Activated T-helper 17 cell treated with anti-CD3 and anti-CD28 coated beads, Interleukin-2, amount 50 U/mL, for 72 hours (primary cell): ENCODE measurements at regions not wholly inside any gene's neighbourhood (a gene's known extent, or its start where the extent isn't known, plus 50 kb on each side); places are given as distances from the start of the nearest gene placed in this dataset.

Experiments used
- ATAC-seq: fragments of 150-1000 bp; cut with Tn5 transposase; replicated peaks from 2 replicates; pipeline ENCODE4 v1.10.0; 2021; ENCODE audit warnings: mild to moderate bottlenecking, moderate library complexity
- H3K27ac Mint-ChIP-seq: one replicate; pipeline ENCODE4 v1.8.0; 2022; ENCODE audit warnings: mixed read lengths
- H3K27me3 Mint-ChIP-seq: one replicate; pipeline ENCODE4 v1.8.0; 2022; ENCODE audit warnings: mixed read lengths
- H3K36me3 Mint-ChIP-seq: one replicate; pipeline ENCODE4 v1.8.0; 2022; ENCODE audit warnings: low read depth, mild to moderate bottlenecking, mixed read lengths
- H3K4me1 Mint-ChIP-seq: one replicate; pipeline ENCODE4 v1.8.0; 2022; ENCODE audit warnings: mixed read lengths
- H3K4me3 Mint-ChIP-seq: one replicate; pipeline ENCODE4 v1.8.0; 2022; ENCODE audit warnings: mild to moderate bottlenecking, mixed read lengths
- H3K9me3 Mint-ChIP-seq: one replicate; pipeline ENCODE4 v1.8.0; 2022; ENCODE audit warnings: mixed read lengths

GRCh38 chr20:50242548-50242862, 51.9 kb downstream of the CEBPB start:
- H3K36me3 Mint-ChIP-seq, result no peaks in the 10 kb centered on the region

DNA sequence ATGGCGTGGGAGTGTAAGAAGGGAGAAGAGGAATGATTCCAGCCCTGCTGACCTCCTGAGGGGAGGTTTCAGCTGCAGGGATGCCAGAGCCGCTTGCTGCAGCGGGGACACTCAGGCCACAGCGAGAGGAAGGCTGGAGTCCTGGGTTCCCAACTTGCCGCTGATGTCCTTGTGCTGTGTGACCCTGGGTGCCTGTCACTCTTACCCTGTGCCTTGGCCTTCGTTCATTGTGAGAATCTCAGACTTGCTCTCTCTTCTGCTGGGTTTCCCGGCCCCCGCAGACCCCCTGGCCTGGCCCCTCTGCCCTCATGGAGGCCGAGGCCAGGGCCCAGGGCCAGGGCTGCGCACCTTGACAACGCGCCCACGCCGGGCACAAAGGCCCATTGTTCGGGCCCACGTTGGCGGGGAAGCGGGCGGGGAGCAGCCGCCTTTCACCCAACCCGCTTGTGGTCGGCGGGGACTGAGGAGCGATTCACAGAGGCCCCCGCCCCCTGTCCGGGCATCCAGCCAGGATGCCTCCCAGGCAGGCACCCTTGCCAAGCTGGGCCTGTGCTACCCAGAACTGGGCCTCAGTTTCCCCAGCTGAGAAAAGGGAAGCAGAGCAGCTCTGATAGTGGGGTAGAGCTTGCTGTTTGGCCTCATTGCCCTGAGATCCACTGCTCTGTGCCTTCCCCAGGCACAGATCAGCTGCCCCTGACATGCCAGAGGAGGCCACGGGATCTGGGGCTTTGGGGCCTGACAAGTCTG, 52.4 kb downstream of the CEBPB start:
- H3K4me3 Mint-ChIP-seq, result no peak overlapping the region
- peaks cover 7% of the 10 kb centered on the region for H3K27me3 Mint-ChIP-seq
- peaks cover 4% of the 10 kb centered on the region for H3K4me1 Mint-ChIP-seq
- no peak overlapping the region for H3K27ac Mint-ChIP-seq
- no peak for ATAC-seq
- H3K9me3 Mint-ChIP-seq, result no peaks in the 10 kb centered on the region
- no peaks in the 10 kb centered on the region for H3K36me3 Mint-ChIP-seq

More at GRCh38 chr20:50242548-50242862, 51.9 kb downstream of the CEBPB start:
- H3K4me3 Mint-ChIP-seq, result no peak overlapping the region
- no peak overlapping the region for H3K27ac Mint-ChIP-seq
- no peaks in the 10 kb centered on the region for H3K9me3 Mint-ChIP-seq
- no peak for ATAC-seq
- peaks cover 4% of the 10 kb centered on the region for H3K4me1 Mint-ChIP-seq
- peaks cover 7% of the 10 kb centered on the region for H3K27me3 Mint-ChIP-seq

- Mint-ChIP-seq H3K36me3 (no peaks in the 10 kb centered on the region), H3K27ac (no peak overlapping the region), H3K4me3 (no peak overlapping the region), H3K4me1 (no peaks in the 10 kb centered on the region), H3K9me3 (no peaks in the 10 kb centered on the region), H3K27me3 (peaks cover 3% of the 10 kb centered on the region)
- ATAC-seq, result no peak
Measured at GRCh38 chr20:50243610-50244351, 53.2 kb downstream of the CEBPB start.

GRCh38 chr20:50244352-50245149, 53.9 kb downstream of the CEBPB start:
- H3K27ac Mint-ChIP-seq, result no peak overlapping the region
- ATAC-seq, result no peak
- H3K4me3 Mint-ChIP-seq, result no peak overlapping the region
- peaks cover 8% of the 10 kb centered on the region for H3K27me3 Mint-ChIP-seq
- H3K36me3 Mint-ChIP-seq, result no peaks in the 10 kb centered on the region
- H3K9me3 Mint-ChIP-seq, result no peaks in the 10 kb centered on the region
- H3K4me1 Mint-ChIP-seq, result no peaks in the 10 kb centered on the region

DNA sequence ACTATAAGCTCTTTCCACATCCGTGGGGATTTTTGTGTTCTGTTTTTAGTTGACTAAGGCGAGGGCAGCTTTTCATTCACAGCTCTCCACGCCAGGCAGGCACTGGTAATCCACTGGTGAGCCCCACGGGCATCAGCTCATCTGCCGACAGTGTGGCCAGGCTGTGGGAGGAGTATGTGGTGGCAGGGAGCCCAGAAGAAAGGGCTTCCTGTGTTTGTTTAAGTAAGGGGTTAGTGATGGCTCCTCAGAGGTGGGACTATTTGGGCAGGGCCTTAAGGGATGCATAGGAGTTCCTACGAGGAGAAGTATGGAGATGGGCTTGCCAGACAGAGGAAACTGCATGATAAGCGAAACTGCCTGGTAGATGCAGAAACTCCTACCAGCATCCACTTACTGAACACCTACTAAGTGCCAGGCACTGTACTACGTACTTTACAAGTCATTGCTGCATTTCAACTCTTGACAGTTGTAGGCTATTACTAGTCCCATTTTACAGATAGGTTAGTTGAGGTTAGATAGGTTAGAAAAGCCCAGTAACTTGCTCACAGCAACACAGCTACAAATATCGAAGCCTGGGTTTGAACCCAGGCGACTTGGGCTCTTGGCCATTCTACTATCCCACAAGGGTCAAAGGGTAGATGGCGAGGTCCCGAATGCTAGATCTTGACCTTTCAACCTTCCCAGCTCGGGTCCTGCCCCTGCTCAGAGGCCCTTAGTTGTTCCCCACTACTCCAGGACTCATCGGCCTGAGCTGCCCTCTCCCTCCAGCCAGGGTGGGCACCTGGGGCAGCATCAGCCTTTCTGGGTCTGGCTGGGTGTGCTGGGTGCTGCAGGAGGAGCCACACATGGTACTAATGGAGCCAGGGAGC, 55.1 kb downstream of the CEBPB start:
- ATAC-seq, result no peak
- H3K9me3 Mint-ChIP-seq, result no peaks in the 10 kb centered on the region
- H3K27ac Mint-ChIP-seq, result no peak overlapping the region

DNA sequence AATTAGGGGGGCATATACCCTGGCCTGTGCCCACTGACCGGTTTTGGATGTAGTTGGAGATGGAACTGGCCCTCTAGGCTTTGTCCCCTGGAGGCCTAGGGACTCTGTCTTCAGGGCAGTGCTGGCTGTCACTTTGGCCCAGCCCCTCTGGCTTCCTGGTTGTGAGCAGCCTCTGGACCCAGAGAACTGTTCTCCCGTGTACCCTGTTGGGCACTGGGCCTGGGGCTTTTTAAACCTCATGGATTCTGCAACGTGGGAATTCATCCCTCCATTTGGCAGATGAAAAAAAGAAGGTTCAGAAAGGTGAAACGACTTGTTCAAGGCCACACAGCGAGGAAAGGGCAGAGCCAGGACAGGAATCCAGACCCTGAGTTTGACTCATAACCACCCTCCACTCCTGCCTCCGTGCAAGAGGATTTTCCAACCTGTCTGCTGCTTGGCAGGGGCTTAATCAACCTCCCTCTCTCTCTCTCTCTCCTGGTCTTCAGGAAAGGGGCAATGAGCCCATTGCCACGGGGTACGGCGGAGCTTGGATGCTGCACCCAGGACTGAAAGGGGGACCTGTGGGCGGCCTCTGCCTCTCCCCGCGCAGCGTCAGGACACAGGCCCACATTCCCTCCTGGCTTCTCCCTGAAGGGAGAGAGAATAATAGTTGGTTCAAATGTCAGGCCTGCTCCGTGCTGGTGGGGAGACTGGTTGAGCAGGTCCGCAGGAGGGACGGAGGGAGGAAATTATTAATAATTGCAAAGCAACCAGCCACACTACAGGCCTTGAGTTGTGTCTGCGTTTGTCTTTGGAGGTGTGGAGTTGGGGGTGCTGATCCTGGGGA, 56.0 kb downstream of the CEBPB start:
- no peak overlapping the region for H3K27ac Mint-ChIP-seq
- H3K9me3 Mint-ChIP-seq, result no peaks in the 10 kb centered on the region
- no peaks in the 10 kb centered on the region for H3K36me3 Mint-ChIP-seq
- ATAC-seq, result no peak
- H3K27me3 Mint-ChIP-seq, result peaks cover 5% of the 10 kb centered on the region
- no peaks in the 10 kb centered on the region for H3K4me1 Mint-ChIP-seq
- no peak overlapping the region for H3K4me3 Mint-ChIP-seq

More for the DNA sequence above, 55.1 kb downstream of the CEBPB start:
- Mint-ChIP-seq H3K36me3 (no peaks in the 10 kb centered on the region), H3K4me3 (no peak overlapping the region), H3K4me1 (no peaks in the 10 kb centered on the region), H3K27me3 (peaks cover 5% of the 10 kb centered on the region)

DNA sequence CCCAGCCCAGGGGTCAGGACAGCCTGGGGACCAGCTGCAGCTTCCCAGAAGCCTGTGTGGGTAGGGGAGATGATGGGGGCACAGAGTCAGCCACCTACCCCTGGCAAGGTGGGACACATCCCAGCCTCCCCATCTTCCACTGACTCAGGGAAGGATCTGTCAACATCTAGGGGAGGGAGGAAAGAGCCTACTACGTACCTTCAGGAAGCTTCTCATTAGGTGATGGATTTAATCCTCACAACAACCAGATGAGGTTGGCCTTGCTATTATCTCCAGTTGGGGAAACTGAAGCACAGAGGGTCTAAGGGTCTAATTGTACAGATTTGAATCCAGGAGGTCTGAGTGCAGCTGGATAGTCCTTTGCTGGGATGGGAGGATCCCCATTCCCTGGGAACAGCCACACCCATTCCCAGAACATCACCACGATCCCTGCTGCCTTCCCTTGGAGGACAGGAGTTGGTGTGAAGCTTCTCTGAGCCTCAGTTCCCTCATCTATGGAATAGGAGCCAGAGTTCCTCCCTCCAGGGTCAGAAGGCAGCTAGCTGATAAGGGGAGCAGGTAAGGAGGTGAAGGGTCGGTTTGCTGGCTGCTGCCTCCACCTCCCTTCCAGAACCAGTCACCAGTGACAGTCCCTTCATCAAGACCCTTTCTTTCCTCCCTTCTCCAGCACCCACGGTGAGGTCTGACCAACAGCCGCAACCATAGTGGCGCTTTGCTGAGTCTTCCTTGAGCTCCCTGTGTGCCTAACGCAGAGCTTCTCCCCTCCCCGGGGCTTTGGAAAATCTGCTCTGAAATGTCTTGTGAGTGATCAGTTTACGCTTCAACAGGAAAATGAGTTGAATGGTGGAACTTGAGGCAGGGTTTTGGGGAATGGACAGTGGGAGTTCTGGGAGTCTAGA, 56.8 kb downstream of the CEBPB start:
- H3K27me3 Mint-ChIP-seq, result peaks cover 5% of the 10 kb centered on the region

DNA sequence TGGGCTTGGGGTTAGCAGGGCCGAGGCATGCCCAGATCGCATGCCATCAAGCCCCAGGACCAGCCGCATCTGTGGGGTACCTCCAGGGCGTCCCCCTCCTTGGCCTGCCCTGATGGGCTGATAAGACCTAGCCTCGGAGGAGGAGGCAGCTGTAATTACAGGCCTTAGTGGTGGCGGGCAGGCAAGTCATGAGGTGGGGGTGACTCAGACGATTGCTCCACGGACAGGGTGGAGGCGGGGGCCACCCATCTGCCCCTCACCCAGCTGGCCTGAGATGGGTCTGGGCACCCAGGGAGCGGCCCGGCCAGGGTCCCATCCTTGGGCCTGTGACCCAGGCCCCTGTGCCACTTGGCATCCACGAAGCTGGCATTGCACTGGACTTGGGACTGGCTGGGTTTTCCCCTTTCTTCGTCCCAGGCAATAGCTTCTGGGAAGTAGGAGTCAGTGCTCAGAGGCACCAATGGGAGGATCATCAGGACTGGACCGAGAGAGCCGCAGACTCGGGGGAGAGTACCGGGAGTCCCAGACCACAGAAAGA, 57.5 kb downstream of the CEBPB start:
- no peaks in the 10 kb centered on the region for H3K4me1 Mint-ChIP-seq

More for the DNA sequence above, 56.8 kb downstream of the CEBPB start:
- Mint-ChIP-seq H3K4me3 (no peak overlapping the region), H3K27ac (no peak overlapping the region), H3K36me3 (no peaks in the 10 kb centered on the region), H3K9me3 (no peaks in the 10 kb centered on the region), H3K4me1 (no peaks in the 10 kb centered on the region)
- no peak for ATAC-seq

DNA sequence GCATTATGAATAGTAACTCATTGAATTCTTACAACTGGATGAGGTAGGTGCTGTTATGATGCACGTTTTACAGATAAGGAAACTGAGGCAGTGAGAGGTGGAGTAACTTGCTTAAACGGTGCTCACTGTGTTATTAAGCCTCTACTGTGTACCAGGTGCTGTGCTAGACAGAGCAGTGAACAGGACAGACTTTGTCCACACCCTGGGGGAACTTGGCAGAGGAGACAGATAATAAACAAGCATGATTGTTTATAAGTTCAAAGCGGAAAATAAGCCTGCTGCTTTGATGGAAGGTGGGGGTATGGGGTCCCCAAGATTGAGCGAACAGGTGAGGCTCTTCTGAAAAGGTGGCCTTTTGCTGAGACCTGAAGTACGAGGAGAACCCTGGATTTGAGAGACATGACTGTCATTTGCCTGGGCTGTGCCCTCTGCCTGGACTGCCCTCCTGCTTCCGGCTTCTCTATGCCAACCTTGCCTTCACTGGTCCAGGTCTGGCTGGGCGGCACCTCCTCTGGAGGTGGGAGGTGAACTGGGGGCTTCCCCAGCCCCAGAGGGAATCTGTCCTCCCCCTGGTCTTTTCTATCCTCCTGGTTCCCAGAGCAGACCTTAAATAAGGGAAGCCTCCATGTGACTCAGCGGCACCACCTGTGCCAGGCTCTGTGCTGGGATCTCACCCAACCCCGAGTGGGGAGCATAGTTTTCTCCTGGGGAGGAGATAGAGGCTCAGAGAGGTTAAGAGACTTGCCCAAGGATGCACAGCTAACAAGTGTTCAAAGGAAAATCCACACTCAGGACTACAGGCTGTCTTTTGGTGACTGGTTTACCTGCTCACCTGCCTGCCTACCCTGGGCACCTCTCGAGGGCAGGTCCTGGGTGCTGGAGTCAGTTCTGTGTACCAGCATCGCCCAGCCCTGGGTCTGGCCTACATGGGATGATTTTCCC, 59.1 kb downstream of the CEBPB start:
- Mint-ChIP-seq H3K27ac (no peak overlapping the region), H3K9me3 (no peaks in the 10 kb centered on the region), H3K36me3 (no peaks in the 10 kb centered on the region), H3K4me3 (no peak overlapping the region), H3K4me1 (no peaks in the 10 kb centered on the region), H3K27me3 (peaks cover 5% of the 10 kb centered on the region)
- no peak for ATAC-seq

More for the DNA sequence above, 57.5 kb downstream of the CEBPB start:
- H3K9me3 Mint-ChIP-seq, result no peaks in the 10 kb centered on the region
- no peak for ATAC-seq
- no peak overlapping the region for H3K27ac Mint-ChIP-seq
- peaks cover 5% of the 10 kb centered on the region for H3K27me3 Mint-ChIP-seq
- H3K4me3 Mint-ChIP-seq, result no peak overlapping the region
- no peaks in the 10 kb centered on the region for H3K36me3 Mint-ChIP-seq

- H3K4me3 Mint-ChIP-seq, result no peak overlapping the region
- H3K27ac Mint-ChIP-seq, result no peak overlapping the region
- H3K27me3 Mint-ChIP-seq, result peaks cover 5% of the 10 kb centered on the region
- no peak for ATAC-seq
- H3K4me1 Mint-ChIP-seq, result no peaks in the 10 kb centered on the region
- H3K9me3 Mint-ChIP-seq, result no peaks in the 10 kb centered on the region
- H3K36me3 Mint-ChIP-seq, result no peaks in the 10 kb centered on the region
Measured at GRCh38 chr20:50250679-50251382, 60.2 kb downstream of the CEBPB start.

- no peaks in the 10 kb centered on the region for H3K9me3 Mint-ChIP-seq
- peaks cover 5% of the 10 kb centered on the region for H3K27me3 Mint-ChIP-seq
- no peak for ATAC-seq
- no peaks in the 10 kb centered on the region for H3K4me1 Mint-ChIP-seq
- H3K27ac Mint-ChIP-seq, result no peak overlapping the region
- no peak overlapping the region for H3K4me3 Mint-ChIP-seq
- H3K36me3 Mint-ChIP-seq, result no peaks in the 10 kb centered on the region
Measured at GRCh38 chr20:50251383-50251748, 60.7 kb downstream of the CEBPB start.
